Adrenal gland (tissue), 9 donors: ENCODE measurements at regions not wholly inside any gene's neighbourhood (a gene's known extent, or its start where the extent isn't known, plus 50 kb on each side); places are given as distances from the start of the nearest gene placed in this dataset.

Source experiments
- DNase-seq, 7 donors: peaks; one replicate each; pipeline ENCODE4 v3.0.0-alpha.2; 2019 to 2020
- H3K27ac ChIP-seq, 5 donors: fragments of 200-600 bp; sonication (generic) in 4 of 5; 1 replicate in 3 of 5; 2 replicates in 2 of 5; pipeline versions ENCODE4 v1.5.1 to v1.8.0; 2016 to 2020; ENCODE audit warnings: mild to moderate bottlenecking in 1 of 5
- H3K27me3 ChIP-seq: fragments of 200-600 bp; 2 replicates; pipeline ENCODE4 v1.8.0; 2021
- H3K36me3 ChIP-seq, 2 donors: fragments of 200-600 bp; replicated peaks in 1 of 2; 1 replicate in 1 of 2; 2 replicates in 1 of 2; pipeline versions ENCODE4 v1.5.1 to v1.8.0; 2018 to 2022
- H3K4me1 ChIP-seq, 2 donors: fragments of 200-600 bp; replicated peaks in 1 of 2; 1 replicate in 1 of 2; 2 replicates in 1 of 2; pipeline versions ENCODE4 v1.5.1 to v1.8.0; 2018 to 2021
- H3K4me3 ChIP-seq, 4 donors: fragments of 200-600 bp; sonication (generic) in 3 of 4; one replicate each; pipeline ENCODE4 v1.5.1; 2016 to 2018
- H3K9me3 ChIP-seq, 3 donors: fragments of 200-600 bp; sonication (generic) in 1 of 3; replicated peaks in 1 of 3; 1 replicate in 2 of 3; 2 replicates in 1 of 3; pipeline versions ENCODE4 v1.5.1 to v1.8.0; 2016 to 2021
- CTCF ChIP-seq, 6 experiments: fragments of 450-650 bp in 4 of 6; fragments of 200-600 bp in 2 of 6; sonication (generic) in 1 of 6; IDR thresholded peaks; 1 replicate in 5 of 6; 2 replicates in 1 of 6; pipeline versions ENCODE4 v1.5.1 to v1.8.0; 2016 to 2021; ENCODE audit warnings: antibody characterized with exemption in 6 of 6, mild to moderate bottlenecking in 2 of 6, moderate library complexity in 1 of 6
- POLR2A ChIP-seq, 2 donors: fragments of 450-650 bp; IDR thresholded peaks; one replicate each; pipeline ENCODE4 v1.6.1; 2017; ENCODE audit warnings: antibody characterized with exemption in 2 of 2, mild to moderate bottlenecking in 2 of 2, moderate library complexity in 1 of 2
- WGBS, 4 donors: extraction: QIAGEN DNeasy Blood & Tissue Kit in 2 of 4; methylation state at CpG; one replicate each; pipeline versions ENCODE4 v1.1.5 to v1.1.7; 2013 to 2017; 5-methylcytosine and 5-hydroxymethylcytosine counted together
- intact Hi-C, 2 donors: fragments of 100-400 bp; cut with DNase I; formaldehyde crosslinking; loops; one replicate each; pipeline versions ENCODE4 v1.14.1 to v1.15.0; 2022 to 2023
- donor health status: healthy with polysubstance abuse.
- donor health status: Bipolar disorder and iron deficiency.
- donor health status: DM: yes; HTN: yes; CAD: no.
- donor health status: DM: no; HTN: no; CAD: no.
- donor health status: DM: no; HTN: no; CAD: no.

- TF ChIP-seq POLR2A (IDR thresholded peaks at IDR 0.05) (no peak), CTCF (IDR thresholded peaks at IDR 0.05) (no peak)
Measured at GRCh38 chr7:118366363-118366762, 141.9 kb downstream of the ANKRD7 start.

GRCh38 chr7:118368958-118369357 is 144.5 kb downstream of the ANKRD7 start:
- no peaks in the 10 kb centered on the region for H3K4me1 ChIP-seq
- intact Hi-C loops: no loop called here

More at GRCh38 chr7:118366363-118366762, 141.9 kb downstream of the ANKRD7 start:
- intact Hi-C loops: no loop called here
- Histone ChIP-seq H3K27me3 (no peaks in the 10 kb centered on the region), H3K4me3 (no peak overlapping the region), H3K9me3 (no peaks in the 10 kb centered on the region), H3K27ac (no peak overlapping the region), H3K36me3 (no peaks in the 10 kb centered on the region), H3K4me1 (no peaks in the 10 kb centered on the region)
- 68 to 78% (median 69%) methylated on average over 5 of the region's 5 CpGs for WGBS, 4 donors
- DNase-seq: no peak

GRCh38 chr7:118369987-118370386 is 145.5 kb downstream of the ANKRD7 start:
- WGBS, 4 donors: 78 to 80% (median 79%) methylated on average over 3 of the region's 3 CpGs
- H3K9me3 ChIP-seq: no peaks in the 10 kb centered on the region

More at GRCh38 chr7:118368958-118369357, 144.5 kb downstream of the ANKRD7 start:
- Histone ChIP-seq H3K27me3 (no peaks in the 10 kb centered on the region), H3K36me3 (no peaks in the 10 kb centered on the region), H3K27ac (no peak overlapping the region), H3K4me3 (no peak overlapping the region), H3K9me3 (no peaks in the 10 kb centered on the region)
- TF ChIP-seq POLR2A (IDR thresholded peaks at IDR 0.05): no peak
- TF ChIP-seq CTCF (IDR thresholded peaks at IDR 0.05): no peak
- no peak for DNase-seq

GRCh38 chr7:118372530-118372929 is 148.0 kb downstream of the ANKRD7 start:
- intact Hi-C loops: no loop called here
- no peaks in the 10 kb centered on the region for H3K36me3 ChIP-seq
- H3K9me3 ChIP-seq: no peaks in the 10 kb centered on the region
- no peaks in the 10 kb centered on the region for H3K27me3 ChIP-seq
- H3K4me1 ChIP-seq: no peaks in the 10 kb centered on the region
- H3K27ac ChIP-seq: no peak overlapping the region
- WGBS, 4 donors: 50 to 63% (median 53%) methylated on average over 1 of the region's 1 CpG
- no peak overlapping the region for H3K4me3 ChIP-seq
- TF ChIP-seq POLR2A (IDR thresholded peaks at IDR 0.05) (no peak), CTCF (IDR thresholded peaks at IDR 0.05) (no peak)
- no peak for DNase-seq

More at GRCh38 chr7:118369987-118370386, 145.5 kb downstream of the ANKRD7 start:
- no peak overlapping the region for H3K4me3 ChIP-seq
- intact Hi-C loops: no loop called here
- no peaks in the 10 kb centered on the region for H3K27me3 ChIP-seq
- no peak for DNase-seq
- TF ChIP-seq POLR2A (IDR thresholded peaks at IDR 0.05) (no peak), CTCF (IDR thresholded peaks at IDR 0.05) (no peak)
- no peaks in the 10 kb centered on the region for H3K4me1 ChIP-seq
- H3K36me3 ChIP-seq: no peaks in the 10 kb centered on the region
- H3K27ac ChIP-seq: no peak overlapping the region
